GM12878 (cell line): ENCODE measurements at regions not wholly inside any gene's neighbourhood (a gene's known extent, or its start where the extent isn't known, plus 50 kb on each side); places are given as distances from the start of the nearest gene placed in this dataset.

ENCODE experiments used
- ATAC-seq: fragments of 200-7000 bp; cut with Tn5 transposase; 3 replicates; pipeline ENCODE4 v1.9.1; 2020; ENCODE audit warnings: mild to moderate bottlenecking, moderate library complexity
- BruUV-seq: library from RNA; stranded (reverse); fragments of 400-500 nt; replicated peaks from 2 replicates; lab custom pipeline; 2021; lab: Mats Ljungman, UMichigan
- CTCF ChIA-PET: fragments of 300-600 bp; sonication (Branson Sonifier 250); formaldehyde crosslinking; extraction: SDS; loops from one replicate; lab custom pipeline; 2021; ENCODE audit warnings: inconsistent platforms; lab: Yijun Ruan, JAX
- POLR2A ChIA-PET: fragments of 350-600 bp; formaldehyde crosslinking; extraction: SDS; loops from one replicate; lab custom pipeline; 2021; ENCODE audit warnings: inconsistent platforms; lab: Charles Lee
- RAD21 ChIA-PET: fragments of 300-600 bp; sonication (Branson Sonifier 250); formaldehyde crosslinking; loops from one replicate; lab custom pipeline; 2023; ENCODE audit warnings: antibody characterized with exemption; ENCODE audit not compliant: unreplicated experiment; lab: Charles Lee
- SMC1A ChIA-PET: fragments of 300-600 bp; sonication (Branson Sonifier 250); formaldehyde crosslinking; loops from one replicate; lab custom pipeline; 2023; ENCODE audit not compliant: unreplicated experiment, uncharacterized antibody; lab: Charles Lee
- DNase-seq: peaks from one replicate; pipeline ENCODE4 v3.0.0-alpha.2; 2011; ENCODE audit warnings: low read depth, low spot score
- FAIRE-seq: peaks from 3 replicates; lab custom pipeline; 2011; peaks lifted over from hg19 to GRCh38; lab: Jason Lieb, UNC
- H2AFZ ChIP-seq: 2 replicates; pipeline ENCODE4 v1.6.0; 2011; ENCODE audit warnings: low read depth, low read length, control low read depth; ENCODE audit not compliant: control insufficient read depth
- H3K27ac ChIP-seq: 2 replicates; pipeline ENCODE4 v1.5.1; 2011; ENCODE audit warnings: control low read depth; ENCODE audit not compliant: control insufficient read depth, insufficient read depth
- H3K27me3 ChIP-seq, 2 experiments: replicated peaks in 1 of 2; 2 replicates each; pipeline versions ENCODE4 v1.6.0 to v1.6.1; 2011; ENCODE audit warnings: low read length in 1 of 2; ENCODE audit not compliant: control insufficient read depth in 2 of 2, insufficient read depth in 2 of 2
- H3K36me3 ChIP-seq, 2 experiments: 2 replicates each; pipeline ENCODE4 v1.5.1; 2011; ENCODE audit warnings: low read length in 1 of 2; ENCODE audit not compliant: control insufficient read depth in 2 of 2, insufficient read depth in 2 of 2
- H3K4me1 ChIP-seq: 2 replicates; pipeline ENCODE4 v1.6.1; 2011; ENCODE audit warnings: mild to moderate bottlenecking, low read length, moderate library complexity, mixed read lengths; ENCODE audit not compliant: control insufficient read depth, insufficient read depth
- H3K4me2 ChIP-seq: 2 replicates; pipeline ENCODE4 v1.6.0; 2011; ENCODE audit warnings: control low read depth; ENCODE audit not compliant: control insufficient read depth, insufficient read depth
- H3K4me3 ChIP-seq: fragments of 200-600 bp; sonication (generic); 2 replicates; pipeline ENCODE4 v1.5.1; 2016
- H3K79me2 ChIP-seq: 2 replicates; pipeline ENCODE4 v1.6.0; 2011; ENCODE audit warnings: low read length; ENCODE audit not compliant: control insufficient read depth, insufficient read depth
- H3K9ac ChIP-seq: 2 replicates; pipeline ENCODE4 v1.8.0; 2011; ENCODE audit warnings: low read length, control low read depth, mixed read lengths; ENCODE audit not compliant: control insufficient read depth, insufficient read depth
- H3K9me3 ChIP-seq: replicated peaks from 3 replicates; pipeline ENCODE4 v1.5.1; 2011; ENCODE audit warnings: mild to moderate bottlenecking, low read length; ENCODE audit not compliant: control insufficient read depth, insufficient read depth
- H4K20me1 ChIP-seq: 2 replicates; pipeline ENCODE4 v1.6.0; 2011; ENCODE audit not compliant: control insufficient read depth, insufficient read depth
- CEBPB ChIP-seq, 2 experiments: fragments of 150-350 bp in 1 of 2; IDR thresholded peaks; 2 replicates each; pipeline ENCODE4 v1.6.1; 2012 to 2014; ENCODE audit warnings: low read depth in 2 of 2, low read length in 2 of 2, borderline replicate concordance in 1 of 2, inconsistent platforms in 1 of 2
- CREB1 ChIP-seq: IDR thresholded peaks from 2 replicates; pipeline ENCODE4 v1.6.1; 2012; ENCODE audit warnings: low read depth, mild to moderate bottlenecking, inconsistent platforms
- EP300 ChIP-seq, 2 experiments: fragments of 150-350 bp in 1 of 2; IDR thresholded peaks; 2 replicates each; pipeline ENCODE4 v1.6.1; 2011 to 2012; ENCODE audit warnings: low read depth in 2 of 2, low read length in 2 of 2, borderline replicate concordance in 1 of 2, improper control_type of control experiment in 1 of 2, inconsistent platforms in 1 of 2; ENCODE audit not compliant: control insufficient read depth in 1 of 2
- GABPA ChIP-seq: IDR thresholded peaks from 2 replicates; pipeline ENCODE4 v1.6.1; 2014; ENCODE audit warnings: antibody characterized with exemption, low read depth, mild to moderate bottlenecking, inconsistent platforms
- HSF1 ChIP-seq: fragments of 150-350 bp; IDR thresholded peaks from 2 replicates; pipeline ENCODE4 v1.6.1; 2014; ENCODE audit warnings: mild to moderate bottlenecking, low read depth, low read length
- KLF5 ChIP-seq: fragments of 450-650 bp; IDR thresholded peaks from 2 replicates; pipeline ENCODE4 v1.6.1; 2014; ENCODE audit warnings: mild to moderate bottlenecking; ENCODE audit not compliant: partially characterized antibody
- NFYB ChIP-seq: IDR thresholded peaks from 2 replicates; pipeline ENCODE4 v1.6.1; 2011; ENCODE audit warnings: low read depth, mild to moderate bottlenecking, low read length, improper control_type of control experiment, moderate library complexity; ENCODE audit not compliant: insufficient read depth
- POLR2AphosphoS2 ChIP-seq: IDR thresholded peaks from 2 replicates; pipeline ENCODE4 v1.6.1; 2011; ENCODE audit warnings: low read depth, mild to moderate bottlenecking, low read length, improper control_type of control experiment, moderate library complexity
- SMC3 ChIP-seq: IDR thresholded peaks from 2 replicates; pipeline ENCODE4 v1.6.1; 2011; ENCODE audit warnings: low read length, improper control_type of control experiment, borderline replicate concordance
- TARDBP ChIP-seq: IDR thresholded peaks from 2 replicates; pipeline ENCODE4 v1.6.1; 2016; ENCODE audit warnings: borderline replicate concordance
- ZBED1 ChIP-seq: IDR thresholded peaks from 2 replicates; pipeline ENCODE4 v1.6.1; 2016; ENCODE audit warnings: borderline replicate concordance
- ZNF384 ChIP-seq: IDR thresholded peaks from 2 replicates; pipeline ENCODE4 v1.6.1; 2012; ENCODE audit warnings: low read depth, mild to moderate bottlenecking, low read length, improper control_type of control experiment, borderline replicate concordance
- whole genome bisulfite sequencing: methylation state at CpG from one replicate; pipeline ENCODE4 v1.1.6; 2016; ENCODE audit warnings: low lambda C conversion rate; ENCODE audit not compliant: insufficient replicate concordance, insufficient coverage; ENCODE audit errors: missing lambda C conversion rate; 5-methylcytosine and 5-hydroxymethylcytosine counted together
- in situ Hi-C: fragments of 300-500 bp; cut with MboI; formaldehyde crosslinking; loops from 9 replicates; pipeline ENCODE4 v1.14.3; 2018; ENCODE audit warnings: mixed read lengths
- intact Hi-C: fragments of 100-400 bp; cut with micrococcal nuclease; formaldehyde crosslinking; loops from one replicate; pipeline ENCODE4 v1.14.2; 2022; ENCODE audit not compliant: unreplicated experiment

GRCh38 chr6:130715058-130715457 lies 112.1 kb upstream of the SMLR1 start:
- no peak overlapping the region for H3K9ac ChIP-seq
- 27% methylated on average over 5 of the region's 5 CpGs for WGBS
- no peaks in the 10 kb centered on the region for H3K79me2 ChIP-seq
- no peaks in the 10 kb centered on the region for H3K36me3 ChIP-seq
- H4K20me1 ChIP-seq: no peaks in the 10 kb centered on the region
- H3K4me3 ChIP-seq: no peak overlapping the region
- ChIA-PET SMC1A (interaction anchor here (1.2 to 1.9 kb wide), 3 partner anchors 10 to 400 kb away, joined by 3 to 5 read pairs (median 4); no protein-coding TSS in a partner anchor), RAD21 (no interaction called here), POLR2A (no interaction called here), CTCF (interaction anchor here (1.4 kb wide), 1 partner anchor 17 kb away, joined by 6 read pairs; no protein-coding TSS in a partner anchor)
- TF ChIP-seq TARDBP: no peak
- no peak for TF ChIP-seq ZNF384
- no peak for TF ChIP-seq SMC3
- no peak for TF ChIP-seq POLR2AphosphoS2
- H3K4me1 ChIP-seq: no peaks in the 10 kb centered on the region
- no TSS peak for BruUV-seq
- ATAC-seq (no peak), DNase-seq (no peak), FAIRE-seq (no peak)
- H3K9me3 ChIP-seq: no peaks in the 10 kb centered on the region
- intact Hi-C loops (no loop called here), in situ Hi-C loops (no loop called here)
- no peak overlapping the region for H3K4me2 ChIP-seq
- H3K27ac ChIP-seq: no peak overlapping the region
- no peak overlapping the region for H2AFZ ChIP-seq
- no peaks in the 10 kb centered on the region for H3K27me3 ChIP-seq

GRCh38 chr6:130716466-130716865 lies 110.7 kb upstream of the SMLR1 start:
- 85% methylated on average over 3 of the region's 3 CpGs for WGBS
- TF ChIP-seq SMC3: no peak
- no peak for TF ChIP-seq CEBPB (IDR thresholded peaks at IDR 0.05; ENCODE audit: borderline replicate concordance in 1 of 2, low read depth in 2 of 2, low read length in 2 of 2)
- TF ChIP-seq ZBED1: no peak
- no peak for TF ChIP-seq KLF5
- no peak for TF ChIP-seq HSF1
- TF ChIP-seq CREB1: no peak
- no peak for TF ChIP-seq EP300 (IDR thresholded peaks at IDR 0.05; ENCODE audit: borderline replicate concordance in 1 of 2, control insufficient read depth in 1 of 2, low read depth in 2 of 2, low read length in 2 of 2)
- TF ChIP-seq GABPA: no peak
- TF ChIP-seq NFYB: no peak
- TF ChIP-seq, all 136 proteins: peak for 0
- H3K27me3 ChIP-seq: no peaks in the 10 kb centered on the region
- SMC1A ChIA-PET: interaction anchor here (0.7 to 1.4 kb wide), 4 partner anchors 9 to 390 kb away, joined by 3 to 5 read pairs (median 4); no protein-coding TSS in a partner anchor
- H3K4me1 ChIP-seq: no peaks in the 10 kb centered on the region
- POLR2A ChIA-PET: no interaction called here
- intact Hi-C loops (no loop called here), in situ Hi-C loops (no loop called here)
- CTCF ChIA-PET: interaction anchor here (0.6 to 1.4 kb wide), 5 partner anchors 18 to 887 kb away, joined by 3 to 6 read pairs (median 4); no protein-coding TSS in a partner anchor
- H3K9me3 ChIP-seq: no peaks in the 10 kb centered on the region
- no peaks in the 10 kb centered on the region for H3K79me2 ChIP-seq
- H3K4me2 ChIP-seq: no peak overlapping the region
- H2AFZ ChIP-seq: no peak overlapping the region
- H3K36me3 ChIP-seq: no peaks in the 10 kb centered on the region
- ATAC-seq: no peak
- FAIRE-seq: no peak
- RAD21 ChIA-PET: no interaction called here
- DNase-seq: no peak
- H3K27ac ChIP-seq: no peak overlapping the region
- H3K9ac ChIP-seq: no peak overlapping the region
- H3K4me3 ChIP-seq: no peak overlapping the region
- H4K20me1 ChIP-seq: no peaks in the 10 kb centered on the region
- BruUV-seq: no TSS peak
